Adrenal gland (tissue), 9 donors: ENCODE measurements at regions not wholly inside any gene's neighbourhood (a gene's known extent, or its start where the extent isn't known, plus 50 kb on each side); places are given as distances from the start of the nearest gene placed in this dataset.

Experiments
- DNase-seq, 7 donors: peaks; one replicate each; pipeline ENCODE4 v3.0.0-alpha.2; 2019 to 2020
- H3K27ac ChIP-seq, 5 donors: fragments of 200-600 bp; sonication (generic) in 4 of 5; 1 replicate in 3 of 5; 2 replicates in 2 of 5; pipeline versions ENCODE4 v1.5.1 to v1.8.0; 2016 to 2020; ENCODE audit warnings: mild to moderate bottlenecking in 1 of 5
- H3K27me3 ChIP-seq: fragments of 200-600 bp; 2 replicates; pipeline ENCODE4 v1.8.0; 2021
- H3K36me3 ChIP-seq, 2 donors: fragments of 200-600 bp; replicated peaks in 1 of 2; 1 replicate in 1 of 2; 2 replicates in 1 of 2; pipeline versions ENCODE4 v1.5.1 to v1.8.0; 2018 to 2022
- H3K4me1 ChIP-seq, 2 donors: fragments of 200-600 bp; replicated peaks in 1 of 2; 1 replicate in 1 of 2; 2 replicates in 1 of 2; pipeline versions ENCODE4 v1.5.1 to v1.8.0; 2018 to 2021
- H3K4me3 ChIP-seq, 4 donors: fragments of 200-600 bp; sonication (generic) in 3 of 4; one replicate each; pipeline ENCODE4 v1.5.1; 2016 to 2018
- H3K9me3 ChIP-seq, 3 donors: fragments of 200-600 bp; sonication (generic) in 1 of 3; replicated peaks in 1 of 3; 1 replicate in 2 of 3; 2 replicates in 1 of 3; pipeline versions ENCODE4 v1.5.1 to v1.8.0; 2016 to 2021
- POLR2A ChIP-seq, 2 donors: fragments of 450-650 bp; IDR thresholded peaks; one replicate each; pipeline ENCODE4 v1.6.1; 2017; ENCODE audit warnings: antibody characterized with exemption in 2 of 2, mild to moderate bottlenecking in 2 of 2, moderate library complexity in 1 of 2
- WGBS, 4 donors: extraction: QIAGEN DNeasy Blood & Tissue Kit in 2 of 4; methylation state at CpG; one replicate each; pipeline versions ENCODE4 v1.1.5 to v1.1.7; 2013 to 2017; 5-methylcytosine and 5-hydroxymethylcytosine counted together
- intact Hi-C, 2 donors: fragments of 100-400 bp; cut with DNase I; formaldehyde crosslinking; loops; one replicate each; pipeline versions ENCODE4 v1.14.1 to v1.15.0; 2022 to 2023
- TF ChIP-seq, protein P1 (sequence below), 6 experiments: fragments of 450-650 bp in 4 of 6; fragments of 200-600 bp in 2 of 6; sonication (generic) in 1 of 6; IDR thresholded peaks; 1 replicate in 5 of 6; 2 replicates in 1 of 6; pipeline versions ENCODE4 v1.5.1 to v1.8.0; 2016 to 2021; ENCODE audit warnings: antibody characterized with exemption in 6 of 6, mild to moderate bottlenecking in 2 of 6, moderate library complexity in 1 of 6
- donor health status: healthy with polysubstance abuse.
- donor health status: Bipolar disorder and iron deficiency.
- donor health status: DM: yes; HTN: yes; CAD: no.
- donor health status: DM: no; HTN: no; CAD: no.
- donor health status: DM: no; HTN: no; CAD: no.

- intact Hi-C loops, result no loop called here
- DNase-seq, result no peak
- Histone ChIP-seq H3K36me3 (no peaks in the 10 kb centered on the region), H3K9me3 (no peaks in the 10 kb centered on the region), H3K27ac (no peak overlapping the region), H3K4me3 (no peak overlapping the region), H3K4me1 (no peaks in the 10 kb centered on the region), H3K27me3 (no peaks in the 10 kb centered on the region)
- TF ChIP-seq, protein P1, sequence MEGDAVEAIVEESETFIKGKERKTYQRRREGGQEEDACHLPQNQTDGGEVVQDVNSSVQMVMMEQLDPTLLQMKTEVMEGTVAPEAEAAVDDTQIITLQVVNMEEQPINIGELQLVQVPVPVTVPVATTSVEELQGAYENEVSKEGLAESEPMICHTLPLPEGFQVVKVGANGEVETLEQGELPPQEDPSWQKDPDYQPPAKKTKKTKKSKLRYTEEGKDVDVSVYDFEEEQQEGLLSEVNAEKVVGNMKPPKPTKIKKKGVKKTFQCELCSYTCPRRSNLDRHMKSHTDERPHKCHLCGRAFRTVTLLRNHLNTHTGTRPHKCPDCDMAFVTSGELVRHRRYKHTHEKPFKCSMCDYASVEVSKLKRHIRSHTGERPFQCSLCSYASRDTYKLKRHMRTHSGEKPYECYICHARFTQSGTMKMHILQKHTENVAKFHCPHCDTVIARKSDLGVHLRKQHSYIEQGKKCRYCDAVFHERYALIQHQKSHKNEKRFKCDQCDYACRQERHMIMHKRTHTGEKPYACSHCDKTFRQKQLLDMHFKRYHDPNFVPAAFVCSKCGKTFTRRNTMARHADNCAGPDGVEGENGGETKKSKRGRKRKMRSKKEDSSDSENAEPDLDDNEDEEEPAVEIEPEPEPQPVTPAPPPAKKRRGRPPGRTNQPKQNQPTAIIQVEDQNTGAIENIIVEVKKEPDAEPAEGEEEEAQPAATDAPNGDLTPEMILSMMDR (IDR thresholded peaks at IDR 0.05), result no peak
- no peak for TF ChIP-seq POLR2A (IDR thresholded peaks at IDR 0.05)
- WGBS, 4 donors, result 84 to 100% (median 89%) methylated on average over 1 of the region's 1 CpG
These were observed 167.6 kb upstream of the SOX11 start for GRCh38 chr2:5524551-5524950.

DNA sequence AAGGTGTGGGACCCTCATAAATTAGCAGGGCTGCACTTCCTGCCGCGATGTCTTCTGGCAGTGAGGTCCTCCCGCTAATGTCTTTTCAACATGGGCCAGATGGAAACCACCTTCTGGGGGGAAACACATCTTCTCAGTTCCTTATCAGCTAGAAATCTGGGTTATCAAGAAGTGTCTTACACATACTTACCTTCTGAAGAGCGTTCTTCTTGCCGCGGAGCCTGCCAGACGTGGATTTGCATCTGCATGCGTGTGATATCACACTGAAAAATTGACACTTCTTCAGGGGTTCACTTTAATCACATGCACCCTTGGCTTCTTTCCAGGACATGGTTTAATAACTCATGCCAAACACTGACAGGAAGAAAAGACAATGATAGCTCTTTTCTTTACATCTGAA, 163.5 kb upstream of the SOX11 start:
- Histone ChIP-seq H3K27ac (no peak overlapping the region), H3K4me3 (no peak overlapping the region), H3K9me3 (no peaks in the 10 kb centered on the region), H3K36me3 (no peaks in the 10 kb centered on the region), H3K4me1 (no peaks in the 10 kb centered on the region), H3K27me3 (no peaks in the 10 kb centered on the region)
- WGBS, 4 donors, result 58 to 69% (median 64%) methylated on average over 8 of the region's 8 CpGs
- TF ChIP-seq, protein P1 (IDR thresholded peaks at IDR 0.05), result no peak
- no peak for TF ChIP-seq POLR2A (IDR thresholded peaks at IDR 0.05)
- intact Hi-C loops, result no loop called here
- DNase-seq, result no peak

- H3K27ac ChIP-seq, result no peak overlapping the region
- DNase-seq, result no peak
- H3K27me3 ChIP-seq, result no peaks in the 10 kb centered on the region
- intact Hi-C loops, result no loop called here
- H3K36me3 ChIP-seq, result no peaks in the 10 kb centered on the region
- no peaks in the 10 kb centered on the region for H3K4me1 ChIP-seq
- WGBS, 4 donors, result 83 to 90% (median 87%) methylated on average over 11 of the region's 11 CpGs
- H3K4me3 ChIP-seq, result no peak overlapping the region
- TF ChIP-seq, protein P1 (IDR thresholded peaks at IDR 0.05), result no peak
- no peak for TF ChIP-seq POLR2A (IDR thresholded peaks at IDR 0.05)
- H3K9me3 ChIP-seq, result no peaks in the 10 kb centered on the region
These were observed 162.0 kb upstream of the SOX11 start for GRCh38 chr2:5530011-5530696.

GRCh38 chr2:5535301-5535700, 156.9 kb upstream of the SOX11 start:
- no peak overlapping the region for H3K27ac ChIP-seq

More at GRCh38 chr2:5535301-5535700, 156.9 kb upstream of the SOX11 start:
- intact Hi-C loops, result no loop called here
- TF ChIP-seq POLR2A (IDR thresholded peaks at IDR 0.05), result no peak
- TF ChIP-seq, protein P1 (IDR thresholded peaks at IDR 0.05), result no peak
- H3K4me3 ChIP-seq, result no peak overlapping the region
- no peak for DNase-seq
- H3K9me3 ChIP-seq, result no peaks in the 10 kb centered on the region
- WGBS, 4 donors, result 58 to 71% (median 67%) methylated on average over 3 of the region's 3 CpGs
- no peaks in the 10 kb centered on the region for H3K27me3 ChIP-seq
- no peaks in the 10 kb centered on the region for H3K4me1 ChIP-seq
- no peaks in the 10 kb centered on the region for H3K36me3 ChIP-seq
